HG03135 (cell line): ENCODE measurements at regions not wholly inside any gene's neighbourhood (a gene's known extent, or its start where the extent isn't known, plus 50 kb on each side); places are given as distances from the start of the nearest gene placed in this dataset.

Experiments
- ATAC-seq: cut with Tn5 transposase; IDR thresholded peaks from one replicate; pipeline ENCODE4 v1.9.1; 2021; ENCODE audit warnings: mild to moderate bottlenecking, moderate library complexity; ENCODE audit not compliant: unreplicated experiment

- ATAC-seq, result no peak
These were observed 450.6 kb upstream of the PSMD7 start for GRCh38 chr16:73846007-73846330.

GRCh38 chr16:73845238-73846006, 451.2 kb upstream of the PSMD7 start:
- no peak for ATAC-seq

GRCh38 chr16:73840728-73841127, 455.9 kb upstream of the PSMD7 start:
- no peak for ATAC-seq

- ATAC-seq, result no peak
These were observed 465.4 kb upstream of the PSMD7 start for GRCh38 chr16:73831220-73831619.

GRCh38 chr16:73823205-73823849, 473.3 kb upstream of the PSMD7 start:
- no peak for ATAC-seq

GRCh38 chr16:73817526-73818324, 478.9 kb upstream of the PSMD7 start:
- no peak for ATAC-seq

- no peak for ATAC-seq
These were observed 483.1 kb upstream of the PSMD7 start for GRCh38 chr16:73813527-73813926.

GRCh38 chr16:73804456-73804855, 492.2 kb upstream of the PSMD7 start:
- ATAC-seq, result no peak

- ATAC-seq, result no peak
These were observed 498.1 kb upstream of the PSMD7 start for GRCh38 chr16:73798471-73798870.

- no peak for ATAC-seq
These were observed 499.5 kb upstream of the PSMD7 start for GRCh38 chr16:73797115-73797514.

GRCh38 chr16:73796241-73796640, 500.4 kb upstream of the PSMD7 start:
- ATAC-seq, result no peak

GRCh38 chr16:73794994-73795393, 501.6 kb upstream of the PSMD7 start:
- ATAC-seq, result no peak

- ATAC-seq, result no peak
These were observed 502.7 kb upstream of the PSMD7 start for GRCh38 chr16:73793871-73794437.

- no peak for ATAC-seq
These were observed 503.4 kb upstream of the PSMD7 start for GRCh38 chr16:73793260-73793659.

- ATAC-seq, result no peak
These were observed 504.2 kb upstream of the PSMD7 start for GRCh38 chr16:73792199-73793020.

- no peak for ATAC-seq
These were observed 515.3 kb upstream of the PSMD7 start for GRCh38 chr16:73781297-73781696.

- no peak for ATAC-seq
These were observed 517.7 kb upstream of the PSMD7 start for GRCh38 chr16:73778887-73779286.

GRCh38 chr16:73775841-73776388, 520.7 kb upstream of the PSMD7 start:
- no peak for ATAC-seq

- no peak for ATAC-seq
These were observed 525.2 kb upstream of the PSMD7 start for GRCh38 chr16:73771196-73772064.
